ENCODE measurements at regions not wholly inside any gene's neighbourhood (a gene's known extent, or its start where the extent isn't known, plus 50 kb on each side); places are given as distances from the start of the nearest gene placed in this dataset.
"Not testable (repeated sequence)": the region's sequence is repeated elsewhere in the genome, so short reads cannot be mapped to it uniquely, and the experiment has no call there.

DNA sequence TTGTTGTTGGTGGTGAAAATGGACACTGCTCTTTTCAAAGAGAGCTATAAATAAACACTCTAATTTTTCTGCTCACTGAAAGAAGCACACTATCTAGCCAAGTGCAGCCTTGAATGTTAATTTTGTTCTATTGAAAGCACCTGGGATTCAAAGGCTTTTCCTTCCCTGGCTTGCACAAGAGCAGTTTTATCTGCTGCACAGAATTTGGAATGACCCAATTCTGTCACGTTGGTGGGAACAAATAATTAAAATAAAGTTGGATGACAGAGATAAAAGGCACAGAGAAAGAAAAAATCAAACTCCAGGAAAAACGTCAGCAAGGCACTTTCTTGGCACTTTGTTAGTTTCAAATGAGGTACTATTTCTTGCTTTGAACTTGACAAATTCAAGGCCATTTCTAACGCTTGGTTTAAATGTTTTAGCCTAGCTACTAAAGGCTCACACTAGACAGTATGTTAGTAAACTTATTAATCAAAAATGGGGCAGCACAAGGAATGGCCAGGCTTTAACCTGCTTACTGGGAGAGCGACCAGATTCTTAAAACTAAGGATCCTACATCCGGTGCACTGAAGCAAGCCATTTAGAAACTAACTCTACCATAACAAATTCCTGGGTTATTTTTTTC is 145.5 kb upstream of the ARG1 start:
- DNase-seq (ENCODE audit: low spot score), result no peak

DNA sequence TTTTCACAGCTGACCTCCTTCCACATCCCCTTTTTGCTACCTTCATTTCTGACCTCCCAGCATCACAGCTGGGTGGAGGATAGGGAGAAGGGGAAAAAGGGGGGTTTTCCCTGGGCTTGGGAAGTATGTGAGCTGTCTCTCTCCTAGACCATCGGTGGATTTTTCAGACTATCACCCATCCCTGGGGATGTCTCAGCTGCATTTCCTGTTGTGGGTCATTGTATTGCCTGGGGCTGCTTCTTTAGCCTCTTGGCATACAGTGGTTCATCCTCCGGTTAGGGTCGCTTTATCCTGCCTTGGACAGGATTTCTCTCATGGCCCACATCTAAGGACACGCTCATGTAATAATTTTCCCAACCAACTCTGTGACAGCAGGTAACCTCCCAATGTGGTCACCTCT is 142.5 kb upstream of the ARG1 start:
- no peak for DNase-seq (ENCODE audit: low spot score)

GRCh38 chr6:131431718-131432117 is 141.3 kb upstream of the ARG1 start:
- no peak for DNase-seq (ENCODE audit: low spot score)

- no peak for DNase-seq (ENCODE audit: low spot score)
Observed at GRCh38 chr6:131433927-131434326, 139.1 kb upstream of the ARG1 start.

- no peak for DNase-seq (ENCODE audit: low spot score)
Observed at GRCh38 chr6:131436358-131436757, 136.7 kb upstream of the ARG1 start.

DNA sequence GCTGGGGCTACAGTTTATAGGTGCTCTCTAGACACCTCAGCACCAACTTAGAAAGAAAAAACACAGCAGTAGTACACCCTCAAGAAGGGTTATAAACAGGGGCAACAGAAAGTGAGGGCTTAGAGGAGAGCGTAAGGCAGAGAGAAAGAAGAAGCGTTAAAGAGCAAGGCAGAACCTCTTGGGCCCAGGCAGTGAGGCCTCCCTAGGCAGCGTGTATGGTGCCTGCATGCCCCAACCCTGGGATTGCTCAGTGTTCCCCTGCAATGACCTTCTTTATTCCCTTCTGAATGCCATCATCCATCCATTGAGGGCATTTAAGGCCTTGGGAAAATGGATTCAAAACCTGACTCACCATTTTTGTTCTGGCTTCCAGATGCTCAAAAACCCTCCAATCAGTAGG is 130.0 kb upstream of the ARG1 start:
- DNase-seq (ENCODE audit: low spot score), result no peak

DNA sequence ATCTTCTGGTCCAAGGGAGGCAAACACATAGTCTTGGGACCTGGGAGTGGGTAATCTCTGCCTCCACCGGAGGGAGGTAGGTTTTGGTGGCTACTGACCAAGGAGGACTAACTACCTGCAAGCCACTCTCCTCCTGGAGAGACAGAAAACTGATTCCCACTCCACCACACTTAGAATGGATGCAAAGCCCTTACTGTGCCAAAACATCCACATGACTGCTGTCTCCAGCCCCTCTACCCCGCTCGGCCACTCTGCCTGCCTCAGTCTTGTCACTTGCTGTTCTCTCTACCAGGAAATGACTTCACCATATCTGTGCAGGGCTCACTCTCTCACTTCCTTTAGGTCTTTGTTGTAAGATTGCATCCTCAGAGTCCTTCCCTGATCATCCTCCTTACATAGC is 129.5 kb upstream of the ARG1 start:
- DNase-seq (ENCODE audit: low spot score), result no peak

DNA sequence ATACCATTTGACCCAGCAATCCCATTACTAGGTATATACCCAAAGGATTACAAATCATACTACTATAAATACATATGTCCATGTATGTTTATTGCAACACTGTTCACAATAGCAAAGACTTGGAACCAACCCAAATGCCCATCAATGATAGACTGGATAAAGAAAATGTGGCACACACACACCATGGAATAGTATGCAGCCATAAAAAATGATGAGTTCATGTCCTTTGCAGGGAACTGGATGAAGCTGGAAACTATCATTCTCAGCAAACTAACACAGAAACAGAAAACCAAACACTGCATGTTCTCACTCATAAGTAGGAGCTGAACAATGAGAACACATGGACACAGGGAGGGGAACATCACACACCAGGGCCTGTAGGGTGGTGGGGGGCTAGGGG is 127.7 kb upstream of the ARG1 start:
- DNase-seq (ENCODE audit: low spot score), result not testable (repeated sequence)

DNA sequence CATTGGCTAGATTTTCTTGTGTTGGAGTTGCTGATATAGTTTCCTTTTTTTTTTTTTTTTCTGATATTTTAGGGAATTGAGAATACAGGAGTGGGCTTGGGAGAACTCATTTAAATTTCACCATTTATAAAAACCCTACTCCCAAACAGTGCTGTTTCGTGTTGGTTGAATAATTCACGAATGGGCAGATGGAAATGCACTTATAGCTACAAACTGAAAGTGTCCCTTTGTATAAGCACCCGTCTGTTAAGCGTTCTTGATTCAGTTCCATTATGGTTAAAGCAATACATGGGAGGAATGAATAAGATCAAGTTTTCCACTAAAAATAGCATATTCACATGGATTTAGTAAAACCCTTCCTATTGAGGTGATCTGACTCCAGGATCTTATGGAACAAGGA is 122.2 kb upstream of the ARG1 start:
- no peak for DNase-seq (ENCODE audit: low spot score)

GRCh38 chr6:131451321-131452144 is 121.5 kb upstream of the ARG1 start:
- DNase-seq (ENCODE audit: low spot score), result no peak

DNA sequence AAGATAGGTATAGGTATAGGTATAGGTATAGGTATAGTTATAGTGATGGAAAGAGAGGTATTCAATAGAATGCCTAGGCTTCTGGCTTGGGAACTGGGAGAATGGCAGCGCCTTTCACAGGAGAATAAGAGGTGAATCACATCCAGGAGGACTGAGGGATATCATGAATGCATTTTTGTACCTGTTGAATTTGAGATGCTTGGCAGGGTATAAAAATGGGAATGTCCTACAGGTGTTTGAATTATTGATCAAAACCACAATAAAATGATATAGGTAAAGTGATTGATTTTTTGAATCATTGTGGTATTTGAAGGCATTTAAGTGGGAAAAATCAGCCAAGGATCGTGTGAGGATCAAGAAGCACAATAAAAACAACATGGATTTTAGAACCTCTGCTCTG is 119.2 kb upstream of the ARG1 start:
- no peak for DNase-seq (ENCODE audit: low spot score)

GRCh38 chr6:131456565-131456964 is 116.5 kb upstream of the ARG1 start:
- DNase-seq (ENCODE audit: low spot score), result no peak

DNA sequence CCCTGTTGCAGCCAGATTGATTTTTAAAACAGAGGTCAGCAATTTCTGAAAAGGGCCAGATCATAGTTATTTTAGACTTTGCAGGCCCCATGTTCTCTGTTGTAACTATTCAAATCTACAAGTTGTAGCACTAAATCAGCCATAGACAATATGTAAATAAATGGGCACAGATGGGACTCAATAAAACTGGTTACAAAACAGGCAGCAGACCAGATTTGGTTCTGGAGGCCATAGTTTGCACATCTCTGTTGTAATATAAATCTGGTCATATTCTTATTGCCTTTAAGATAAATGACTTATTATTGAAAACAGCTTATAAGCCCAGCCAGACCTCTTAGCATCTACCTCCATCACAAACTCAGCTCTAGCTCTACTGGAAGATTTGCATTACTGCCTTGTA is 114.0 kb upstream of the ARG1 start:
- DNase-seq (ENCODE audit: low spot score), result no peak

DNA sequence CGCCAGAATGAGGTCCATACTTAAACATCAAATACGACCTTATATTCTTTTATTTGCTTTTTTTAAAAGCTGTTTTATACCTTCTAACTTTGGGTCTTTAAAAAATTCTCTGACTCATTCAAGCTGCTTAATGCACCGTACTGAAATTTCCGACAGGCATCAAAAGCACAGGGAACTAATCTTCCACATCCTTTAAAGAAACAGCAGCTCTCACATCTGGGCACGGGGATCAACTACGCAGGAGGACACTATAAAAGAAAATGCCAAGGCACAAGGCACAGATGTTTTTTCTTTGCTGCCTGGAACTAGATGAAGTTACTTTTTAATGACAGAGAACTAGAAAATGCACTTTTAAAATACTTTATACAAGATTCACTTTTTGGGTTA is 112.4 kb upstream of the ARG1 start:
- DNase-seq (ENCODE audit: low spot score), result no peak

GRCh38 chr6:131469130-131469529 is 103.9 kb upstream of the ARG1 start:
- DNase-seq (ENCODE audit: low spot score), result no peak

DNA sequence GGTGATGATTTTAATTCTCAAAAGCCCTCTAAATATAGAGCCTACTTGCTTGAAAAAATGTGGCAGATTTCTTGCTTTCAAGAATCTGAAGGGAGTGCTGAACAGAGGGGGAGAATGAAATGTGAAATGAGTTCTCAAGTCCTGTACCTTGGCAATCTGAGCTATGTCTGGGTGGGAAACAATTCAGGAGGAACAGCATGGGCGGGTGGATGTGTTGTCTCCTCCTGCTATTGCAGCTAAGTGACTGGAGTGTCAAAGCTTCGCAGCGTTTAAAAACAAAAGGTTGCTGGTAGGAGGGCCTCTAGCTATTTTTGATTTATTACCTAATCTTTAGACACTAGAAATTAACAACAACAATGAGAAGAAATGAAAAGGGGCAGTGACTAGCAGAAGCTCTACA is 102.5 kb upstream of the ARG1 start:
- DNase-seq (ENCODE audit: low spot score), result no peak

DNA sequence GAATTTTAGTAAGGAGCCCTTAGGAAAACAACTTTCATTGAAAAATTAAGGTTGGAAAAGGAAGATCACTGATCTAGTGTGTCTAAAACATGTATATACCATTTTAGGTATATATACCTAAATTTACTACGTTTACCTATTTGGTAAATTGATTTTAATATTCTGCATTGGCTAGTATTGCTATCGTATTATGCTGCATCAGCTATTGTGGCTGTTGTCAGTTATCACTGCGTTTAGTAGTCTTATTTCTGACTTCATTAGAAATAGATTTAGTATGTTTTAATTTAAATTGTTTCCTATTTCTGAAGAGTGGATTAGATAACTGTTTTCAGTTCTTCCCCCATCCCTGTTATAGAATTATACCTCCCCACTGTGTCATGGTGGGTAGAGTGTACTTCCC is 101.7 kb upstream of the ARG1 start:
- no peak for DNase-seq (ENCODE audit: low spot score)

DNA sequence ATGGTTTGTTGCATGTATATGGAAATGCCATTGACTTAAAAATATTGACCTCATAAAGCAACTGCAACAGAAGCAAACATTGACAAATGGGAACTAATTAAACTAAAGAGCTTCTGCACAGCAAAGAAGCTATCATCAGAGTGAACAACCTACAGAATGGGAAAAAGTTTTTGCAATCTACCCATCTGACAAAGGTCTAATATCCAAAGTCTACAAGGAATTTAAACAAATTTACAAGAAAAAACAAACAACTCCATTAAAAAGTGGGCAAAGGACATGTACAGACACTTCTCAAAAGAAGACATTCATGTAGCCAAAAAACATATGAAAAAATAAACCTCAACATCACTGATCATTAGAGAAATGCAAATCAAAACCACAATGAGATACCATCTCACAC is 99.7 kb upstream of the ARG1 start:
- not testable (repeated sequence) for DNase-seq (ENCODE audit: low spot score)

DNA sequence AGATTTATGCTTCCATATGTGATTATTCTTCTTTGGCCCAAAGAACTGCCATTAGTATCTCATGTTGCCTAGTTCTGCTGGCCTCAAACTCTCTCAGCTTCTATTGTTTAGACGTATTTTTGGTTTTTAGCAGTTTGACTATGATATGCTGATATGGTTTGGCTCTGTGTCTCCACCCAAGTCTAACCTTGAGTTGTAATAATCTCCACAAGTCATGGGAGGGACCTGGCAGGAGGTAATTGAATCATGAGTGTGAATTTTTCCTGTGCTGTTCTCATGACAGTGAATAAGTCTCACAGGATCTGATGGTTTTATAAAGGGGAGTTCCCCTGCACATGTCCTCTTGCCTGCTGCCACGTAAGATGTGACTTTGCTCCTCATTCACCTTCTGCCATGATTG is 96.7 kb upstream of the ARG1 start:
- DNase-seq (ENCODE audit: low spot score), result no peak

DNA sequence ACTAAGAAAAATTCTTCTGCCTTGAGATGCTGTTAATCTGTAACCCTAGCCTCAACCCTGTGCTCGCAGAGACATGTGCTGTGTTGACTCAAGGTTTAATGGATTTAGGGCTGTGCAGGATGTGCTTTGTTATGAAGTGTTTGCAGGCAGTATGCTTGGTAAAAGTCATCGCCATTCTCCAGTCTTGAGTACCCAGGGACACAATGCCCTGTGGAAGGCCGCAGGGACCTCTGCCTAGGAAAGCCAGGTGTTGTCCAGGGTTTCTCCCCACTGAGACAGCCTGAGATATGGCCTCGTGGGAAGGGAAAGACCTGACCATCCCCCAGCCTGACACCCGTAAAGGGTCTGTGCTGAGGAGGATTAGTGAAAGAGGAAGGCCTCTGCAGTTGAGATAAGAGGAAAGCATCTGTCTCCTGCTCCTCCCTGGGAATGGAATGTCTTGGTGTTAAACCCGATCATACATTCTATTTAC is 94.2 kb upstream of the ARG1 start:
- not testable (repeated sequence) for DNase-seq (ENCODE audit: low spot score)

GRCh38 chr6:131486608-131487007 is 86.4 kb upstream of the ARG1 start:
- no peak for DNase-seq (ENCODE audit: low spot score)

DNA sequence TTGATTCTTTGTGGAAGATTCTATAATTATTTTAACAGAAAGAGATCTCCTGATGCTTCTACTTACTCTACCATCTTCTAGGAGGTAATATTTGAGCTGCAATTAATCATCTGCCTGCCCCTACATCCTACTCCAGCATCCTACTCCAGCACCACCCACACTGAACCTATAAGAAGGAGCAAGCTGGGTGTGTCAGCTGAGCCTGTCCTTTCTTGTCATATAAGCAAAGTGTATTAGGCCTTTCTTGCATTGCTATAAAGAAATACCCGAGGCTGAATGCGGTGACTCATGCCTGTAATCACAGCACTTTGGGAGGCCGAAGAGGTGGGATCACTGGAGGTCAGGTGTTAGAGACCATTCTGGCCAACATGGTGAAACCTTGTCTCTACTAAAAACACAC is 84.2 kb upstream of the ARG1 start:
- DNase-seq (ENCODE audit: low spot score), result no peak

- no peak for DNase-seq (ENCODE audit: low spot score)
Observed at GRCh38 chr6:131490441-131490840, 82.6 kb upstream of the ARG1 start.

Measured in SW480 (cell line).